ENCODE measurements at regions not wholly inside any gene's neighbourhood (a gene's known extent, or its start where the extent isn't known, plus 50 kb on each side); places are given as distances from the start of the nearest gene placed in this dataset.
A peak's percentile ranks its signal among the peaks of the same experiment; 100 is the strongest.

- no peak for TF ChIP-seq CTCF (IDR thresholded peaks at IDR 0.05)
- H3K4me1 ChIP-seq = peaks cover 0 to 3% (median 0%) of the 10 kb centered on the region in 3 donors
These were observed 57.3 kb upstream of the SYT13 start for GRCh38 chr11:45343444-45343843.

GRCh38 chr11:45341372-45341771 lies 55.2 kb upstream of the SYT13 start:
- no peaks in the 10 kb centered on the region for H3K27me3 ChIP-seq
- WGBS, 2 donors = 58% methylated on average over 7 of the region's 7 CpGs
- intact Hi-C loops (cut with DNase I) = no loop called here
- H3K9me3 ChIP-seq = no peaks in the 10 kb centered on the region
- DNase-seq (no peak), FAIRE-seq (no peak), ATAC-seq (no peak)
- no peak overlapping the region for H3K27ac ChIP-seq
- peaks cover 0 to 3% (median 0%) of the 10 kb centered on the region in 3 donors for H3K4me1 ChIP-seq
- no peak overlapping the region for H3K4me3 ChIP-seq
- no peaks in the 10 kb centered on the region for H3K36me3 ChIP-seq
- no peak for TF ChIP-seq CTCF (IDR thresholded peaks at IDR 0.05)

More at GRCh38 chr11:45343444-45343843, 57.3 kb upstream of the SYT13 start:
- Histone ChIP-seq H3K36me3 (no peaks in the 10 kb centered on the region), H3K9me3 (no peaks in the 10 kb centered on the region), H3K4me3 (no peak overlapping the region), H3K27ac (no peak overlapping the region), H3K27me3 (no peaks in the 10 kb centered on the region)
- ATAC-seq = no peak
- no peak for DNase-seq
- intact Hi-C loops (cut with DNase I) = no loop called here
- FAIRE-seq = no peak

GRCh38 chr11:45339729-45340519 lies 53.8 kb upstream of the SYT13 start:
- no peak overlapping the region for H3K27ac ChIP-seq
- H3K9me3 ChIP-seq = no peaks in the 10 kb centered on the region
- no peaks in the 10 kb centered on the region for H3K27me3 ChIP-seq
- H3K36me3 ChIP-seq = no peaks in the 10 kb centered on the region
- TF ChIP-seq CTCF (IDR thresholded peaks at IDR 0.05) = peak; percentile 85 to 94 (median 92)
- ATAC-seq (peak; percentile 93 to 100 (median 98)), FAIRE-seq (no peak), DNase-seq (peak; percentile 86 to 97 (median 94))
- intact Hi-C loops (cut with DNase I) = loop anchor here in 1 of 3 donors (10.0 kb wide), 1 partner anchor 405 kb away; no protein-coding TSS in a partner anchor
- H3K4me1 ChIP-seq = peaks cover 0 to 3% (median 0%) of the 10 kb centered on the region in 3 donors
- H3K4me3 ChIP-seq = peak overlapping the region in 1 of 4 donors; percentile 30
- WGBS, 2 donors = 8 to 9% methylated on average over 26 of the region's 26 CpGs

- ATAC-seq = no peak
These were observed 51.6 kb upstream of the SYT13 start for GRCh38 chr11:45337583-45338360.

More at GRCh38 chr11:45337583-45338360, 51.6 kb upstream of the SYT13 start:
- H3K27ac ChIP-seq = no peak overlapping the region
- H3K9me3 ChIP-seq = no peaks in the 10 kb centered on the region
- no peaks in the 10 kb centered on the region for H3K27me3 ChIP-seq
- no peak for TF ChIP-seq CTCF (IDR thresholded peaks at IDR 0.05)
- peaks cover 0 to 3% (median 1%) of the 10 kb centered on the region in 3 donors for H3K4me1 ChIP-seq
- WGBS, 2 donors = 78 to 88% methylated on average over 10 of the region's 10 CpGs
- H3K4me3 ChIP-seq = no peak overlapping the region
- FAIRE-seq (no peak), DNase-seq (no peak)
- intact Hi-C loops (cut with DNase I) = loop anchor here in 1 of 3 donors (10.0 kb wide), 1 partner anchor 403 kb away; no protein-coding TSS in a partner anchor
- H3K36me3 ChIP-seq = no peaks in the 10 kb centered on the region
